Fibroblast of skin of left biceps (primary cell): ENCODE measurements at regions not wholly inside any gene's neighbourhood (a gene's known extent, or its start where the extent isn't known, plus 50 kb on each side); places are given as distances from the start of the nearest gene placed in this dataset.
"Not testable (repeated sequence)": the region's sequence is repeated elsewhere in the genome, so short reads cannot be mapped to it uniquely, and the experiment has no call there.

Experiments
- DNase-seq, 2 experiments: peaks; one replicate each; pipeline ENCODE4 v3.0.0-alpha.2; 2013; ENCODE audit warnings: low read depth in 2 of 2

GRCh38 chr1:90349510-90349909, 354.6 kb downstream of the ZNF326 start:
- DNase-seq = no peak

DNA sequence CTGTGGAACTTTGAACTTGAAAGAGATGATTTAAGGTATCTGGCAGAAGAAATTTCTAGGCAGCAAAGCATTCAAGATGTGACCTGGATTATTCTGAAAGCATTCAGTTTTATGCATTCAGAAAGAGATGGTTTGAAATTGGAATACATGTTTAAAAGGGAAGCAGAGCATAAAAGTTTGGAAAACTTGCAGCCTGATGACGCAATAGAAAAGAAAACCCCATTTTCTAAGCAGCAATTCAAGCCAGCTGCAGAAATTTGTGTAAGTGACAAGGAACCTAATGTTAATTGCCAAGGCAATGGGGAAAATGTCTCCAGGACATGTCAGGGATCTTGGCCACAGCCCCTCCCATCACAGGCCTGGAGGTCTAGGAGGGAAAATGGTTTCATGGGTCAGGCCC, 354.0 kb downstream of the ZNF326 start:
- DNase-seq = no peak

DNA sequence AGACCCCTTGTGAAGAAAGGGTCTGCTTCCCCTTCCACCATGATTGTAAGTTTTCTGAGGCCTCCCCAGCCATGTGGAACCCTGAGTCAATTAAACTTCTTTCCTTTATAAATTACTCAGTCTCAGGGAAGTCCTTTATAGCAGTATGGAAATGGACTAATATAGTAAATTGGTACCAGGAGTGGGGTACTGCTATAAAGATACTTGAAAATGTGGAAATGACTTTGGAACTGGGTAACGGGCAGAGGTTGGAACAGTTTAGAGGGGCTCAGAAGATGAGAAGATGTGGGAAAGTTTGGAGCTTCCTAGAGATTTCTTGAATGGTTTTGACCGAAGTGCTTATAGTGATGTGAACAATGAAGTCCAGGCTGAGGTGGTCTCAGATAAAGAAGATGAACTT, 353.5 kb downstream of the ZNF326 start:
- DNase-seq = not testable (repeated sequence)

- no peak for DNase-seq
Observed at GRCh38 chr1:90347366-90347765, 352.5 kb downstream of the ZNF326 start.

DNA sequence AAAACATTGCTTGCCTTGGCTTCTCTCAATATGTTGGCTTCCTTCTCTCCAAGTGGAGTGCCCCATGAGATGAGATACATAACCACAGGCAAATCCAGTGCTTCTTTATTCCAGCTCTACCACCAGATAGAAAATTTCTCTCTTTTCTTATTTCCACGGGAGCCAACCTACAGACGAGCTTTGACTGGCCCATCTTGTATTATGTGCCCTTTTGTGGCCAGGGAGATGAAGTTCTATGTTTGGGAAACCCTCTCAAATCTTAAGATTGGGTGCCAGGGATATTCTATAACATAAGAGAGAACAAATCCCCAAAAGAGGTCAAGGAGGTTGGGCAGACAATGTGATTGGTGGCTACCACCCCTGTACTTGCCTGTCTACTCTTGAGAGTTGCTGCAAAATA, 351.8 kb downstream of the ZNF326 start:
- DNase-seq = no peak

GRCh38 chr1:90346349-90346748, 351.4 kb downstream of the ZNF326 start:
- no peak for DNase-seq

DNA sequence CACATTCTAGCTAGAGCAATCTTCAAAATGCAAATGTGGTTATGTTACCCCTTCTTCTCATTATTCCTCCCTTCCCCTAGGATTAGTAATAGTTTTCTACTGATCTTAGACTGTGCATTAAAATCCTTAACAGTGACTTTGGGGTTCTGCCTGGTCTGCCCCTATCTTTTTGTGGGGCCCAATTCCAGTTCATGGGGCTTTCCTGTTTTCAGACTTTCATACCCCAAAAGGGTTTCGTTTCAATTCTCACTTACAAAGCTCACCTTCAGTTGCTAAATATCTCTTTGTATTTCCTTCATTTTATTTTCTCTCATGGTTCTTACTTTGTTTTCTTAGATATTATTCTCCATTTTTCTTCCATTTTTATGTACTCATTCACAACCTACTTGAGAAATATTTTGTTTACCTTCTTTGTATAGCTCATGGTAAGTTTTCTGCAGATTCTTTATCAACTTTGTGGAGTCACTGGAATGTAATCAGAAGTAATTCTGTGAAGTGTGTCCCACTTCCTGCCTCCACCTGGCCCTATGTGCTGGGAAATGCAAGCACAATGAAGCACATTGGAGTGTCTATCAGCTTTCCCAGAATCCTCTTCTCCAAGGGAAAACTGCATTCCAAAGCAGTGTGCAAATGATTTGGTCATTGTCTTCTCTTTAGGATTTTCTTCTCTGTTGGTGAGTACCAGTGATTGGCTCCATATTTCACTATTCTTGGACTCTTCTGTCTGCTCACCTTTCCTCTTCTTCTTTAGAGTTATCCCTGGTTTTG, 350.2 kb downstream of the ZNF326 start:
- DNase-seq = no peak

GRCh38 chr1:90341516-90341915, 346.6 kb downstream of the ZNF326 start:
- no peak for DNase-seq

DNA sequence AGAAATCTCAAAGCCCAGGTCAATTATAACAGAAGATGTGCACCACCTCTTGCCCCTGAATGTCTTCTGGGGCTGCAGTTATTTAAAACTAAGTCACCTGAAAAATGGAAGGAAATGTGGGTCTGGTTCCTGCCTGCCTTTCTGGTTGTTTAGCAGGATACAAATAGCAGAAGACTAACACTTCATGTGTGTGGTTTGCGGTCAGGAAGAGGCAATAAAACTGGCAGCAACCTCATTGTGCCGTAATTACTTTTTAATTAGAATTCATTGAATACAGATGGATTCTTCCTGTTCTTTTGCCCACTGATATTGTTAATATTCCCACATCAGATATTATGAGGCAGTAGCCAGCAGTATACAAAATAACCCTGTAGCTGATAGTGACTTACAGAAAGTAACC, 345.7 kb downstream of the ZNF326 start:
- DNase-seq = no peak

- no peak for DNase-seq
Observed at GRCh38 chr1:90339811-90340210, 344.9 kb downstream of the ZNF326 start.

DNA sequence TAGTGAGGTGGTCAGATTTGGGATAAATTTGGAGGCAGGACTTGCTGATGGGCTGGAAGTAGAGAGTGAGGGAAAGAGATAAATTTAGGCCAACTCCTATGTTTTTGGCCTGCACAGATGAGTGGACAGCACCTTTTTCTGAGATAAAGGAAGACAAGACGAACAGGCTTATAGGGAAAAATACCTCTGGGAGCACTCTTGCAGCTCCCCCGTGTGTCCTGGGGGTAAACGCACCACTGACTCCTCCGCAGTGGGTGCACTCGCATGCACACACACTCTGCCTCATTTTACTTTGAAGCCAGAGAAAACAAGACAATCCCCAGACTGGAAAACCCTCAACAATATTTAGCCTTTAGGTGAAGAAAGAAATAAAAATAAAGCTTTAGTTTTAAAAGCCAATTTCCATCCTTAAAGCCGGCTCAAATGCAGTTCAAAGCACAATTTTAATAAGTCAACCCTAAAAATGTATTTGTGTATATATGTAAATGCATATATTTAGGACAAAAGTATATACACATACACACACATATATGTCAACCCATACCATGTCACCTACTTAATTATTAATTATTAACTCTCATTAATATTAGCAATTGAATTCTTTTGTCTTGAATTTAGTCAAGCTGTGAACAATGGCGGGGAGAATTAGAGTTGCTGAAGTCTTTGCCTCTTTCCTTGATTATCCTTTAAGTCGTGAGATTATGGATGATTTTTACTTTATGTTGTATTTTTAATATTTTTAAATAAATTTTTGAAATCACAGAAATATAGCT, 341.8 kb downstream of the ZNF326 start:
- no peak for DNase-seq

- DNase-seq = no peak
Observed at GRCh38 chr1:90335558-90335957, 340.6 kb downstream of the ZNF326 start.

DNA sequence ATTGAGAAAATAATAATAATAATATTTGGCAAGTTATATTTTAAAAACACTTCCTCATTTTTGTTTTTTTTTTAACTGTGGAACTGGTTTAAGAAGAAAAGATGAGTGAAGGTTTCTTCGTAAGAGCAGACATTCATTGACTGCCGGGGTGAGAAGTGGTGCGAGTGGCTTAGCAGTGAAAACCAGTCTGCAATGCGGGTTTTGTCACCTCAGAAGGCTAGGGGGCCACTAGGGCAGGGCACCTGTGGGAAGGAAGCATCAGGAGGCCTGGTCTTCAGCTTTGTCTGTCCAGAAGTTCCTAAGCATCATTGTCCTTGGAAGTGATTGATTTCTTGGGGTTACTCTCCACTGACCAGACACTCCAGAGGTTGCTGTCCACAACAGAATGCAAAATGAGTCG, 339.2 kb downstream of the ZNF326 start:
- no peak for DNase-seq

DNA sequence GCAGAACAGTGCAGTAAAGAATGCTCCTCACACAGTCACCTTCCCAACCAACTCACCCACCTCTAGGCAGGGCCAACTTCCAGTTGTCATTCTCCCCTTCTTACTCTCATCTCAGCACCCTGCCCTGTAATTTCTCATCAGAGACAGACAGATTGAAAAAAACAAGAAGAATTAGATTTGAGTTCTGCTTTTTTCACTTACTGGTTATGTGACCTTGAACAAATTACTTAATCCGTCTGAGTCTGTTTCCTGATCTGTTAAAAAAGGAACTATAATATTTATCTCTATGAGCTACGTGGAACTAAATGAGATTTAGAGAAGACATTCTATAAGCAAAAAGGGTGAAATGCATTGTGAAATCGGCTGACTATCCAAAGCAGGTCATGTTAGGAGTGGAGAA, 330.3 kb downstream of the ZNF326 start:
- DNase-seq = no peak

DNA sequence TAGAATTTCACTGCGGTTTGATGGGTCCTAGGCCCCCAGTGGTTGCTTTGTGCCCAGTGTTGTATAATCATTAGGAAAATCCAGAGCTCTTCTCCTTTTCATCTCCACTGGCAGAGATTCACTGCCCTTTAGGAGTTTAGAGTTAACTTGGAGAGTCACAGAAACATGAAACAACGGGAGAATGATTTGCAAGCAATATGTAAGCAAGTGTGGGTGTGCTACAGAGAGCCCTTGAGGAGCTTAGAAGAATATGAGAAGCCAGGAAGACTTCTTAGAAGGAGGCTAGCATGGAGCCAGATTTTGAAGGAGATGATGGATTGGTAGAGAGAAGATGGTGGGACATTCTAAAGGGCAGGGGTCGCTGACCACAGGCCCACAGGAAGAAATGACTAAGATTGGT, 327.3 kb downstream of the ZNF326 start:
- DNase-seq = no peak

- DNase-seq = no peak
Observed at GRCh38 chr1:90319918-90320317, 325.0 kb downstream of the ZNF326 start.

GRCh38 chr1:90318431-90318830, 323.5 kb downstream of the ZNF326 start:
- no peak for DNase-seq

- DNase-seq = no peak
Observed at GRCh38 chr1:90317628-90318027, 322.7 kb downstream of the ZNF326 start.

- no peak for DNase-seq
Observed at GRCh38 chr1:90314533-90314932, 319.6 kb downstream of the ZNF326 start.

DNA sequence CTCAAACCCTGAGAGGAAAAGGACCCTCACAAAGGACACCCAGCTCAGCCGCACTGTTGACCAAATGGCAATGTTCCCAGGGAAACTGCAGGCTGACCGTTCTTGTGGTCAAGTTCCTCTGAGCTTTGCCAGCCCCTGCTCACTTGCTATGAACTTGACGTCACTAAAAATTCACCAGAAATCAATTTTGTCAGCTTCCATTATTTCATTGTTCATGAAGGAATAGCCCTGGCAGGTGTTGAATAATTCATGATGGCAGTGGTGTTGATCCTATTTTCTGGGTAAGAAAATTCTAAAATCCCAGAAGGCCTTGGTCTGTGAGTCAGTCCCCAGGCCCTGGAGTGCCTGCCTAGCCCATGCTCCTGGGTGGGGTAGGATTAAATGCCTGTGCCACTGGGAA, 318.9 kb downstream of the ZNF326 start:
- DNase-seq = no peak

DNA sequence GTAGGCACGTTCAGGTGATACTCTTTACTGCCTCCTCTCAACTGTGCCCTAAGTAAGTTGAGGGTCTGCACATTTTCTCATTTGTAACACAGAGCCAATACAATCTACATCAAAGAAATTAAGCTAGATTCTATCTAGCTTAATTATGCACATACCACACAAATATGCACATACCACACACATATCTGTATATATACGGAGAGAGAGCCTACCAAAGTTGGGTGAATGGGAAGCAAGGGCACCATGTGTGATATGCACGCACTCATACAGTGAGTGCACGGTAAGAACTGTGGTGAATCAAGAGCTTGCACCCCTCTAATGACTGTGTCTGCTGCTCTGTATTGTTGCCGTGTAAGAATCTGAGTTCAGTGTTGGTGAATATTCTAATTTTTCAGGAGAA, 314.9 kb downstream of the ZNF326 start:
- no peak for DNase-seq

DNA sequence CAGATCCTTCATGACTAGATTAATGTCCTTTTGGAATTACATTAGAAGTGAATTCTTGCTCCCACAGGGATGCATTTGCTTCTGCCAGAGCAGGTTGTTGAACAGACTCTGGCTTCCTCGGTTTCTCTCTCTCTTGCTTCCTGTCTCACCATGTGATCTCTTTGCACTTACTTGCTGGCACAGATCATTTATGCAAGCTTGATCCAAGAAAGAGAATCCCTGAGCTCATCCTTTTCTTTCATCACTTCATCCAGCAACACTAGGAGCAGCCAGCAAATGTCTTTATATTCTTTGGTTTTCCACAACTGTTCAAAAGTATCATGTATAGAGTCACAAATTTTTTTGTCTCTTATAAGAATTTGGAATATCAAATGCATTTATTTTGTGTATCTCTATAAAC, 313.5 kb downstream of the ZNF326 start:
- no peak for DNase-seq

DNA sequence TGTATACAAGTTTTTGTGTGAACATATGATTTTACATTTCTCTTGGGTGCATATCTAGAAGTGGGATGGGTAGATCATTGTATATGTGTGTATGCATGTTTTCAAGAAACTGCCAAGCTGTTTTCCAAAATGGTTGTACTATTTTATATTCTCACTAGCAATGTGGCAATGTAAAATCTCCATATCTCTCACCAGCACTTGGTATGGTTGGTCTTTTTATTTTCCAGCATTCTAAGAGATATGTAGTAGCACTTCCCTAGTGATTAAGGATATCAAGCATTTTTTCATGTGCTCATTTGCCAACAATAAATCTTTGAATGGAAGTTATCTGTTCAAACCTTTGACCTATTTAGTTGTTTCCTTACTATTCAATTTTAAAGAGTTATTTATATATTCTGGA, 310.7 kb downstream of the ZNF326 start:
- DNase-seq = no peak
